KMS-11 (cell line): ENCODE measurements at regions not wholly inside any gene's neighbourhood (a gene's known extent, or its start where the extent isn't known, plus 50 kb on each side); places are given as distances from the start of the nearest gene placed in this dataset.

ENCODE experiments used
- H2AFZ ChIP-seq: fragments of 200-600 bp; sonication (generic); 2 replicates; pipeline ENCODE4 v1.6.1; 2016; ENCODE audit warnings: antibody characterized with exemption, mixed run types, low read depth
- H3K27ac ChIP-seq: fragments of 200-600 bp; sonication (generic); 2 replicates; pipeline ENCODE4 v1.6.1; 2016; ENCODE audit warnings: mild to moderate bottlenecking, mixed run types
- H3K27me3 ChIP-seq: fragments of 200-600 bp; sonication (generic); 2 replicates; pipeline ENCODE4 v1.6.1; 2017; ENCODE audit warnings: mild to moderate bottlenecking, low read depth, mixed run types, moderate library complexity; ENCODE audit not compliant: insufficient read depth
- H3K36me3 ChIP-seq: fragments of 200-600 bp; sonication (generic); 2 replicates; pipeline ENCODE4 v1.6.1; 2017; ENCODE audit warnings: mild to moderate bottlenecking, mixed run types; ENCODE audit not compliant: insufficient read depth
- H3K4me1 ChIP-seq: fragments of 200-600 bp; sonication (generic); 2 replicates; pipeline ENCODE4 v1.6.1; 2016; ENCODE audit warnings: mild to moderate bottlenecking, low read depth, mixed run types; ENCODE audit not compliant: poor library complexity, severe bottlenecking
- H3K4me2 ChIP-seq: fragments of 200-600 bp; sonication (generic); 2 replicates; pipeline ENCODE4 v1.7.0; 2016; ENCODE audit warnings: mild to moderate bottlenecking, mixed run types
- H3K4me3 ChIP-seq: fragments of 200-600 bp; sonication (generic); IDR thresholded peaks from 2 replicates; pipeline ENCODE4 v1.6.1; 2017; ENCODE audit warnings: low read depth, low read length, mixed read lengths; ENCODE audit not compliant: insufficient read depth
- H3K79me2 ChIP-seq: fragments of 200-600 bp; sonication (generic); 2 replicates; pipeline ENCODE4 v1.6.1; 2016; ENCODE audit warnings: low read depth, mixed run types; ENCODE audit not compliant: insufficient read depth
- H3K9ac ChIP-seq: fragments of 200-600 bp; sonication (generic); 2 replicates; pipeline ENCODE4 v1.6.1; 2016; ENCODE audit warnings: mild to moderate bottlenecking, mixed run types
- H4K20me1 ChIP-seq: fragments of 200-600 bp; sonication (generic); 2 replicates; pipeline ENCODE4 v1.6.1; 2016; ENCODE audit warnings: mild to moderate bottlenecking, mixed run types; ENCODE audit not compliant: insufficient read depth
- CTCF ChIP-seq: fragments of 200-600 bp; sonication (generic); conservative IDR thresholded peaks from 2 replicates; pipeline ENCODE4 v1.6.1; 2017; ENCODE audit warnings: low read depth, mild to moderate bottlenecking, antibody characterized with exemption, low read length, moderate library complexity, mixed read lengths

- no peaks in the 10 kb centered on the region for H3K36me3 ChIP-seq
- no peak overlapping the region for H3K27ac ChIP-seq
- no peak overlapping the region for H3K9ac ChIP-seq
- H3K79me2 ChIP-seq: no peaks in the 10 kb centered on the region
- H2AFZ ChIP-seq: no peak overlapping the region
- no peaks in the 10 kb centered on the region for H3K4me1 ChIP-seq
- H3K4me2 ChIP-seq: no peak overlapping the region
- no peaks in the 10 kb centered on the region for H3K27me3 ChIP-seq
- H4K20me1 ChIP-seq: no peaks in the 10 kb centered on the region
- TF ChIP-seq CTCF: no peak
- no peak overlapping the region for H3K4me3 ChIP-seq
These were observed 303.5 kb upstream of the TPM1 start for GRCh38 chr15:62739082-62739481.

GRCh38 chr15:62739507-62739906 lies 303.0 kb upstream of the TPM1 start:
- no peak overlapping the region for H3K27ac ChIP-seq
- no peak overlapping the region for H3K4me2 ChIP-seq
- no peak overlapping the region for H3K9ac ChIP-seq
- no peaks in the 10 kb centered on the region for H3K27me3 ChIP-seq
- no peaks in the 10 kb centered on the region for H3K4me1 ChIP-seq
- H3K79me2 ChIP-seq: no peaks in the 10 kb centered on the region
- no peak overlapping the region for H2AFZ ChIP-seq
- no peak overlapping the region for H3K4me3 ChIP-seq
- H4K20me1 ChIP-seq: no peaks in the 10 kb centered on the region
- no peaks in the 10 kb centered on the region for H3K36me3 ChIP-seq
- no peak for TF ChIP-seq CTCF

- Histone ChIP-seq H3K36me3 (no peaks in the 10 kb centered on the region), H3K27ac (no peak overlapping the region), H4K20me1 (no peaks in the 10 kb centered on the region), H3K79me2 (no peaks in the 10 kb centered on the region), H3K4me3 (no peak overlapping the region), H3K27me3 (no peaks in the 10 kb centered on the region), H2AFZ (no peak overlapping the region), H3K9ac (no peak overlapping the region), H3K4me2 (no peak overlapping the region), H3K4me1 (no peaks in the 10 kb centered on the region)
- no peak for TF ChIP-seq CTCF
These were observed 302.2 kb upstream of the TPM1 start for GRCh38 chr15:62740141-62741004.

GRCh38 chr15:62741106-62741505 lies 301.4 kb upstream of the TPM1 start:
- Histone ChIP-seq H2AFZ (no peak overlapping the region), H3K4me3 (no peak overlapping the region), H3K4me1 (no peaks in the 10 kb centered on the region), H3K4me2 (no peak overlapping the region), H3K27ac (no peak overlapping the region), H3K79me2 (no peaks in the 10 kb centered on the region), H4K20me1 (no peaks in the 10 kb centered on the region), H3K27me3 (no peaks in the 10 kb centered on the region), H3K9ac (no peak overlapping the region), H3K36me3 (no peaks in the 10 kb centered on the region)
- TF ChIP-seq CTCF: no peak
